NT2/D1 (cell line): ENCODE measurements at regions not wholly inside any gene's neighbourhood (a gene's known extent, or its start where the extent isn't known, plus 50 kb on each side); places are given as distances from the start of the nearest gene placed in this dataset.

Source experiments
- DNase-seq: peaks from one replicate; pipeline ENCODE4 v3.0.0-alpha.2; 2011; ENCODE audit warnings: low read depth, low spot score
- H3K27me3 ChIP-seq: 2 replicates; pipeline ENCODE4 v1.6.0; 2011; ENCODE audit warnings: mild to moderate bottlenecking; ENCODE audit not compliant: insufficient read length, insufficient read depth
- H3K36me3 ChIP-seq: 2 replicates; pipeline ENCODE4 v1.6.1; 2011; ENCODE audit warnings: mild to moderate bottlenecking, low read length, mixed read lengths; ENCODE audit not compliant: insufficient read depth, insufficient read length
- H3K4me1 ChIP-seq: 2 replicates; pipeline ENCODE4 v1.5.1; 2011; ENCODE audit not compliant: insufficient read depth, insufficient read length
- H3K4me3 ChIP-seq: 2 replicates; pipeline ENCODE4 v1.5.1; 2011; ENCODE audit warnings: low read depth; ENCODE audit not compliant: insufficient read length
- H3K9ac ChIP-seq: 2 replicates; pipeline ENCODE4 v1.6.0; 2011; ENCODE audit warnings: low read depth; ENCODE audit not compliant: insufficient read length
- H3K9me3 ChIP-seq: 2 replicates; pipeline ENCODE4 v1.5.1; 2011; ENCODE audit warnings: mild to moderate bottlenecking, low read length; ENCODE audit not compliant: insufficient read depth
- SUZ12 ChIP-seq: IDR thresholded peaks from 2 replicates; pipeline ENCODE4 v1.6.1; 2011; ENCODE audit not compliant: insufficient read length, insufficient read depth; ENCODE audit errors: extremely low read depth
- YY1 ChIP-seq: IDR thresholded peaks from 2 replicates; pipeline ENCODE4 v1.6.1; 2011; ENCODE audit not compliant: insufficient read length, insufficient read depth
- ZNF274 ChIP-seq: IDR thresholded peaks from 2 replicates; pipeline ENCODE4 v1.6.1; 2011; ENCODE audit warnings: mild to moderate bottlenecking, low read depth, low read length

DNA sequence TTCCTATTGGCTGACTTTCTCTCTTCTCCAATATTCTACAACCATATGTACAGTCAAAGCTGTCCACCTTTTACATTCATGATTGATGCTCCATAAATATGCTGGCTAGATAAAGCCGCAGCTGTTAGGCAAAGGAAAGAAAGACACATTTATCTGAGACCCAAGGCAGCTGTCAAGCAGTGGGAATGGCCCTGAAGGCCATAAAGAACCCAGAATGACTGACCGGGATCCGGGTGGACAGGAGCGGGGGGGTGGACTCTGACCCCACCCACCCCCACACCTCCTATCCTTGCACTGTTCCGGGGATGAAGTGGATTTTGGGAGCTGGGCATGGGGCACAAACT is 116.4 kb downstream of the RTP5 start:
- H3K27me3 ChIP-seq = no peaks in the 10 kb centered on the region

GRCh38 chr2:241986836-241987641 is 117.5 kb downstream of the RTP5 start:
- DNase-seq = no peak
- TF ChIP-seq YY1 (no peak), ZNF274 (no peak), SUZ12 (no peak)
- H3K9ac ChIP-seq = no peak overlapping the region
- no peaks in the 10 kb centered on the region for H3K4me1 ChIP-seq
- no peaks in the 10 kb centered on the region for H3K36me3 ChIP-seq
- no peaks in the 10 kb centered on the region for H3K27me3 ChIP-seq
- H3K4me3 ChIP-seq = no peak overlapping the region
- peaks cover 12% of the 10 kb centered on the region; the same call in 1 of the 2 replicates for H3K9me3 ChIP-seq

More for the DNA sequence above, 116.4 kb downstream of the RTP5 start:
- no peak for DNase-seq
- Histone ChIP-seq H3K4me1 (no peaks in the 10 kb centered on the region), H3K36me3 (no peaks in the 10 kb centered on the region), H3K4me3 (no peak overlapping the region), H3K9ac (no peak overlapping the region), H3K9me3 (peaks cover 12% of the 10 kb centered on the region; the same call in 1 of the 2 replicates)
- TF ChIP-seq YY1 (no peak), SUZ12 (no peak), ZNF274 (no peak)

- Histone ChIP-seq H3K4me3 (no peak overlapping the region), H3K27me3 (no peaks in the 10 kb centered on the region), H3K36me3 (no peaks in the 10 kb centered on the region), H3K9ac (no peak overlapping the region), H3K9me3 (peaks cover 12% of the 10 kb centered on the region; the same call in 1 of the 2 replicates), H3K4me1 (no peaks in the 10 kb centered on the region)
- DNase-seq = no peak
- no peak for TF ChIP-seq YY1
- TF ChIP-seq SUZ12 = no peak
- TF ChIP-seq ZNF274 = no peak
Measured at GRCh38 chr2:241987726-241988125, 118.2 kb downstream of the RTP5 start.

GRCh38 chr2:241988146-241988545 is 118.6 kb downstream of the RTP5 start:
- H3K27me3 ChIP-seq = no peaks in the 10 kb centered on the region
- H3K9ac ChIP-seq = no peak overlapping the region
- TF ChIP-seq ZNF274 (no peak), SUZ12 (no peak), YY1 (no peak)
- no peaks in the 10 kb centered on the region for H3K4me1 ChIP-seq
- H3K4me3 ChIP-seq = no peak overlapping the region
- DNase-seq = no peak
- no peaks in the 10 kb centered on the region for H3K36me3 ChIP-seq
- H3K9me3 ChIP-seq = peaks cover 12% of the 10 kb centered on the region; the same call in 1 of the 2 replicates

DNA sequence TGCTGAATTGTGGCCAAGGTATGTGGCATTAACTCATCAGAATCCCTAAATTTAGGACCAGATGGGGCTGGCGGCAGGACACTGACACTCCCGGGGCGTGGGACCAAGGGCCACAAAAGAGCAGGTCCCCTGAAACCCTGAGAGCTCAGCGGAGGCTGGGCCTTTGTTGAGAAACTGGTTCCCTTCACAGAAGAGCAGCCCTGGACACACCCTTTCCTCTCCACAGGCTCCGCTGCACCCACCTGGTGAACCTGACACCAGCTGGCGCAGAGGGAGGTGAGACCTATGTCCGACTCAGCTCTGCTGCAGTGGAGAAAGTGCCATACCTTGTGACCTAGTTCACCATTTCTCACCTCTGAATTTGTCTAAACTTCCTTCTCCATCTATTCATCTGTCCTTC is 119.5 kb downstream of the RTP5 start:
- H3K27me3 ChIP-seq = no peaks in the 10 kb centered on the region
- H3K4me3 ChIP-seq = no peak overlapping the region
- H3K9me3 ChIP-seq = peaks cover 12% of the 10 kb centered on the region; the same call in 1 of the 2 replicates
- DNase-seq = no peak
- no peaks in the 10 kb centered on the region for H3K4me1 ChIP-seq
- no peaks in the 10 kb centered on the region for H3K36me3 ChIP-seq
- no peak for TF ChIP-seq ZNF274
- TF ChIP-seq YY1 = no peak
- TF ChIP-seq SUZ12 = no peak
- no peak overlapping the region for H3K9ac ChIP-seq

DNA sequence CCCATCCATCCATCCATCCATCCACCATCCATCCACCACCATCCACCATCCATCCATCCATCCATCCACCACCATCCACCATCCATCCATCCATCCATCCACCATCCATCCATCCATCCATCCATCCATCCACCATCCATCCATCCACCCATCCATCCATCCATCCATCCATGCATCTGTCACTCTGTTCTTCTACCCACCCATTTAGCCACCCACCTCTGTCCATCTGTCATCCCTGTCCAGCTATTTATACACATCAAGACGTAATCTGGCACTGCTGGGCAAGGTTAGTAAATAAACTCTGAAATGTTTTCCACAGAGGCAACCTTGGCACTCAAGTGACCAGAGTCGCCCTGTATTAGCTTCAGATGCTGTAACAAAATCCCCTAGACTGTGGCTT is 120.9 kb downstream of the RTP5 start:
- DNase-seq = no peak
- no peaks in the 10 kb centered on the region for H3K36me3 ChIP-seq
- no peaks in the 10 kb centered on the region for H3K27me3 ChIP-seq
- no peak overlapping the region for H3K4me3 ChIP-seq
- no peaks in the 10 kb centered on the region for H3K4me1 ChIP-seq
- H3K9me3 ChIP-seq = peaks cover 12% of the 10 kb centered on the region; the same call in 1 of the 2 replicates
- TF ChIP-seq YY1 = no peak
- no peak for TF ChIP-seq ZNF274
- TF ChIP-seq SUZ12 = no peak
- H3K9ac ChIP-seq = no peak overlapping the region

GRCh38 chr2:241991299-241991698 is 121.8 kb downstream of the RTP5 start:
- H3K27me3 ChIP-seq = no peaks in the 10 kb centered on the region
- no peaks in the 10 kb centered on the region for H3K4me1 ChIP-seq
- H3K36me3 ChIP-seq = no peaks in the 10 kb centered on the region
- H3K4me3 ChIP-seq = no peak overlapping the region
- H3K9ac ChIP-seq = no peak overlapping the region
- H3K9me3 ChIP-seq = peaks cover 12% of the 10 kb centered on the region; the same call in 1 of the 2 replicates
- DNase-seq = no peak
- no peak for TF ChIP-seq SUZ12
- no peak for TF ChIP-seq YY1
- no peak for TF ChIP-seq ZNF274
